Bronchial epithelial cell (primary cell): ENCODE measurements at regions not wholly inside any gene's neighbourhood (a gene's known extent, or its start where the extent isn't known, plus 50 kb on each side); places are given as distances from the start of the nearest gene placed in this dataset.
A peak's percentile ranks its signal among the peaks of the same experiment; 100 is the strongest.

Experiments
- DNase-seq: peaks from one replicate; pipeline ENCODE4 v3.0.0-alpha.2; 2010; ENCODE audit warnings: low read depth
- FAIRE-seq: peaks from 2 replicates; lab custom pipeline; 2011; peaks lifted over from hg19 to GRCh38; lab: Jason Lieb, UNC
- H3K27me3 ChIP-seq: 2 replicates; pipeline ENCODE4 v1.5.1; 2011; ENCODE audit warnings: low read length; ENCODE audit not compliant: control insufficient read depth, insufficient read depth
- H3K36me3 ChIP-seq: 2 replicates; pipeline ENCODE4 v1.5.1; 2011; ENCODE audit warnings: low read length; ENCODE audit not compliant: control insufficient read depth, insufficient read depth
- H3K4me3 ChIP-seq: 2 replicates; pipeline ENCODE4 v1.5.1; 2011; ENCODE audit warnings: mild to moderate bottlenecking, low read depth, low read length, control low read depth
- TF ChIP-seq, protein P1 (sequence below): IDR thresholded peaks from 2 replicates; pipeline ENCODE4 v1.5.1; 2011; ENCODE audit warnings: mild to moderate bottlenecking, moderate library complexity, low read length, control low read depth, inconsistent platforms; ENCODE audit not compliant: insufficient read depth, severe bottlenecking

DNA sequence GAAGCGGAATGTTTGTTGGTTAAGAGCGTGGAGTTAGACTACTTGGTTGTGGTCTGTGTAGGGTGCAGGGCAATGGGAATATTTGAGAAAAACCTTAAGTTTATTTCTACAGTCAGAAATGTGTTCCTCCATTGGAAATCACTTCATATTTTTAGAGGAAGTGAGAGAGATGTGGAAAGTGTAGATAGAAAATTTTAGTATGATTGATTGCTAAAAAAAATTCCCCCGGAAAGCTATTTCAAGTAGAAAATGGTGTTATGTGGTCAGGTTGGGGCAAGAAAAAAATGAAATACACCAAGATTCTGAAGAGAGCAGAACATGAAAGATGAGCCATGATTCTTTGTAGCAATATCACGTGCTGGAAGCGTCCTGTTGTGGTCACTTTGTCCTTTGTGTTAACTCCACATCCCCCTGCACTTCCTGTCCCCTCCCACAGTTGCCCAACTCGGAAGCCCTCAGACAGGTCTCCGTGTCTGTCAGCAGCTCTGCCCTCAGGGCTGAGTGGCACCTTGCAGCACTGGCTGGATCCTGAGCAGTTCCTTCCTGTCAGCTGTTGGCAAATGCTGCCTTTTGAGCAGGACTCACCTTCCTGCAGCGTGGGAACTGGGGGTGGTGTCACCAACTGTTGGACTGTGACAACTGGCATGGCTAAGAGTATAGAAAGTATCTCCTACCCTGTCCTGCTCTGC lies 137.5 kb upstream of the SLC24A3 start:
- H3K27me3 ChIP-seq = no peaks in the 10 kb centered on the region
- H3K4me3 ChIP-seq = no peak overlapping the region
- H3K36me3 ChIP-seq = no peaks in the 10 kb centered on the region
- peak; percentile 90 for FAIRE-seq
- TF ChIP-seq, protein P1, sequence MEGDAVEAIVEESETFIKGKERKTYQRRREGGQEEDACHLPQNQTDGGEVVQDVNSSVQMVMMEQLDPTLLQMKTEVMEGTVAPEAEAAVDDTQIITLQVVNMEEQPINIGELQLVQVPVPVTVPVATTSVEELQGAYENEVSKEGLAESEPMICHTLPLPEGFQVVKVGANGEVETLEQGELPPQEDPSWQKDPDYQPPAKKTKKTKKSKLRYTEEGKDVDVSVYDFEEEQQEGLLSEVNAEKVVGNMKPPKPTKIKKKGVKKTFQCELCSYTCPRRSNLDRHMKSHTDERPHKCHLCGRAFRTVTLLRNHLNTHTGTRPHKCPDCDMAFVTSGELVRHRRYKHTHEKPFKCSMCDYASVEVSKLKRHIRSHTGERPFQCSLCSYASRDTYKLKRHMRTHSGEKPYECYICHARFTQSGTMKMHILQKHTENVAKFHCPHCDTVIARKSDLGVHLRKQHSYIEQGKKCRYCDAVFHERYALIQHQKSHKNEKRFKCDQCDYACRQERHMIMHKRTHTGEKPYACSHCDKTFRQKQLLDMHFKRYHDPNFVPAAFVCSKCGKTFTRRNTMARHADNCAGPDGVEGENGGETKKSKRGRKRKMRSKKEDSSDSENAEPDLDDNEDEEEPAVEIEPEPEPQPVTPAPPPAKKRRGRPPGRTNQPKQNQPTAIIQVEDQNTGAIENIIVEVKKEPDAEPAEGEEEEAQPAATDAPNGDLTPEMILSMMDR = no peak
- no peak for DNase-seq

DNA sequence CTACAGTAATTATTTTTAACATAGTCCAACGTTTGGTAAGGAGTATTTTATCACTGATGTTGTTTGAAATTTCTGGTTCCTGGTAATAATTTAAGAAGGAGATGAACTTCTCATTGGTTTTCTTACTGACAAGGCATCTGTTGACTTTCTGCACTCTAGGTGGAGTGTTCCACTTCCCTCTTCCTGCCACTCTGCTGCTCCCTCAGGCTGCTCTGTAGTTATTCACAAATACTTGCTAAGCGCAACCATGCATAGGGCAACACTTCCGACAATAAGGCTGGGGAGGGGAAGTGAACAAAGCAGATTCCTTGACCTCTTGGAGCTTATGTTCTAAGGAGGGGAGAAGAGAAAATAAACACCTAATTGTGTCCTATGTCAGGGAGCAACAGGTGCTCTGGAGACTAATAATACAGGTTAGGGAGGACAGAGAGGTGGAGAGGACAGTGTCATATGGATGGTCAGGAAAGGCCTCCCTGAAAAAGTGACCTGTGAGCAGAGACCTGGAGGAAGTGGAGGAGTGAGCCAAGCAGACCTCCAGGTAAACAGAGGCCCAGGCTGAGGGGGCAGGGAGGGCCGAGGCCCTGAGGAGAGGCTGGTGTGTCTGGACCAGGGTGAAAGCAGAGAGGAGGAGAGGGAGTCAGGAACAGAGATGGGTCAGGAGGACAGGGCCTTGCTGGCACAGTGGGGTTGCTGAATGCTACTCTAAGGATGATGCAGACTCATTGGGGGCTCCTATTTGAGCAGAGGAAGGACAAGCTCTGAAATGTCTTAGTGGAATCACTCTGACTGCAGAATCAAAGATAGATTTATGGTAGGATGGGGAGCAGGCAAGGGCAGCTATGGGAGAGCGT lies 134.8 kb upstream of the SLC24A3 start:
- Histone ChIP-seq H3K27me3 (no peaks in the 10 kb centered on the region), H3K36me3 (no peaks in the 10 kb centered on the region), H3K4me3 (no peak overlapping the region)
- FAIRE-seq (no peak), DNase-seq (no peak)
- TF ChIP-seq, protein P1 = no peak

DNA sequence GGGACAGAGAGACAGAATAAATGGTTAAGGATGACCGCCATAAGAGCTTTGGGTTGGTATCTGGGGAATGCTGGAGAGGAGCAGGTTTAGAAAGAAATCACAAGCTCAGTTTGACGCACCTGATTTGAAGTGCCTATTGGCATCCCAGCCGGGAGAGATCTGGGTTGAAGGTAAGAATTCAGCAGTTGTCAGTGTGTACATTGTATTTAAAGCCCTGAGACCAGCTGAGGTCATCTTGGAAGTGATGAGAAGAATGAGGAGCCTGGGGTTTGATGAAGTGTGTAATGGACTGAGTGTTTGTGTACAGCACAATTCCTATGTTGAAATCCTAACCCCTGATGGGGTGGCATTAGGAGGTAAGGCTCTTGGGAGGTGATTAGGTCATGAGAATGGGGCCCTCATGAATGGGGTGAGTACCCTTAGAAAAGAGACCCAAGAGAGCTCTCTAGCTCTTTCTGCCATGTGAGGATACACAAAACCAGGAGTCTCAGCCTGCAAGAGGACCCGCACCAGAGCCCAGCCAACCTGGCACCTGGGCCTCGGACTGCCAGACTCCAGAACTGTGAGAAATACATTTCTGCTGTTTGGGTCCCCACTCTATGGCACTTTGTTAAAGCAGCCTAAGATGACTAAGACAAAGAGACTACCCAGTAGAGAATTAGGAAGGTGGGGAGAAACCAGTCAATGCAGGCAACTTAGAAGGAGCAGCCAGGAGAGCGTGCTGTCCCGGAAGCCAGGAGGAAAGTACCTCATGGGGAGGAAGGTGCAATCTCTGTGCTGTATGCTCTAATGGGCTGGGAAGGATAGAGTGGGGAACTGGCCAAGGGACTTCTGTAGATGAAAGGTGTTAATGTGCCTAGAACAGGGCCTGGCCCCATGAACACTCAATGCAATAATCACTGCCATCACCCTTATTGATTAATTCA lies 133.7 kb upstream of the SLC24A3 start:
- no peak for FAIRE-seq
- H3K4me3 ChIP-seq = no peak overlapping the region
- no peak for DNase-seq
- H3K36me3 ChIP-seq = no peaks in the 10 kb centered on the region
- no peaks in the 10 kb centered on the region for H3K27me3 ChIP-seq
- TF ChIP-seq, protein P1 = no peak

DNA sequence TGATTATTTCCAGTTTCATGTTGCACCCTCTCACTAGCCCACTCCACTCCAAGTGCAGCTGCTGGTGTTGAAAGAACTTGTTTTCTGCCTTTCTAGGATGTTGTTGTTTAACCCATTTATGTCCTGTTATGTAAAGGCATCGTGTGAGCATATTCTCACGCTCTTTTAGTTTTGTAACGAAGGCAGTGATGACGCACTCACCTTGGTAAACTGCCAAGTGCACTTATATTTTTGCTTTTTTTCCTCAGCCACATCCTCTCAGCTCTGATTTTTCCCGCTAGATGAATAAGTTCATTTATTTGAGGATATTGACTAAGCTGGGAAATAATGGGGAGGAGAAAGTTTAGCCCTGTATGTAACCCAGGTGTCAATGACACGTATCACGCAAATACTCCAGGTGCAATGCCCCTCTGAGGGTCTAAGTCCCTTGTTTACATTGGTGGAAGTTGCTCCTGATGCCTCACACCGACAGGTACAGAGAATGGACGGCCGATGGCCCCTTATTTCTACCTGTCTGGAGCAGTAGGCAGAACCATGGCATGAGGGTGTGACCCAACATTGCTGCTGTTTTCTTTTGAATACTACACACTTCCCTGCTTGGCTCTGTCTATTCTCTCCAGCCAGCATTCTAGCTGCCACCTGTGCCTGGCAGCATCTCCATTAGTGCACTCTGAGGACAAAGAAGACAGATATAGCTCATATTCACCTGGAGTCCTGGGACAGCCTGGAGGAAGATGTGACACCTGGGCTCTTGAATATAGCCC lies 132.7 kb upstream of the SLC24A3 start:
- no peak for FAIRE-seq
- H3K4me3 ChIP-seq = no peak overlapping the region
- DNase-seq = peak; percentile 44

More for the DNA sequence above, 132.7 kb upstream of the SLC24A3 start:
- no peaks in the 10 kb centered on the region for H3K36me3 ChIP-seq
- TF ChIP-seq, protein P1 = no peak
- H3K27me3 ChIP-seq = no peaks in the 10 kb centered on the region
